HG03159 (cell line): ENCODE measurements at regions not wholly inside any gene's neighbourhood (a gene's known extent, or its start where the extent isn't known, plus 50 kb on each side); places are given as distances from the start of the nearest gene placed in this dataset.
"Not testable (repeated sequence)": the region's sequence is repeated elsewhere in the genome, so short reads cannot be mapped to it uniquely, and the experiment has no call there.

ENCODE experiments used
- ATAC-seq: cut with Tn5 transposase; IDR thresholded peaks from one replicate; pipeline ENCODE4 v1.9.1; 2021; ENCODE audit warnings: mild to moderate bottlenecking, moderate library complexity; ENCODE audit not compliant: unreplicated experiment

GRCh38 chr1:189708674-189709073 lies 769.0 kb downstream of the BRINP3 start:
- ATAC-seq, result no peak

DNA sequence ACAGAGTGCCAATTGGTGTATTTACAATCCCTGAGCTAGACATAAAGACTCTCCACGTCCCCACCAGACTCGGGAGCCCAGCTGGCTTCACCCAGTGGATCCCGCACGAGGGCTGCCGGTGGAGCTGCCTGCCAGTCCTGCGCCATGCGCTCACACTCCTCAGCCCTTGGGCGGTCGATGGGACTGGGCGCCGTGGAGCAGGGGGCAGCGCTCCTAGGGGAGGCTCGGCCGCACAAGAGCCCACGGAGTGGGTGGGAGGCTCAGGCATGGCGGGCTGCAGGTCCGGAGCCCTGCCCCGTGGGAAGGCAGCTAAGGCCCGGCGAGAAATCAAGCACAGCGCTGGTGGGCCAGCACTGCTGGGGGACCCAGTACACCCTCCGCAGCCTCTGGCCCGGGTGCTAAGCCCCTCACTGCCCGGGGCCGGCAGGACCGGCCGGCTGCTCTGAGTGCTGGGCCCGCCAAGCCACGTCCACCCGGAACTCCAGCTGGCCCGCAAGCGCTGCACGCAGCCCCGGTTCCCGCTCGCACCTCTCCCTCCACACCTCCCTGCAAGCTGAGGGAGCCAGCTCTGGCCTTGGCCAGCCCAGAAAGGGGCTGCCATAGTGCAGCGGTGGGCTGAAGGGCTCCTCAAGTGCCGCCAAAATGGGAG lies 759.4 kb downstream of the BRINP3 start:
- ATAC-seq, result not testable (repeated sequence)

GRCh38 chr1:189726806-189727205 lies 750.9 kb downstream of the BRINP3 start:
- no peak for ATAC-seq

DNA sequence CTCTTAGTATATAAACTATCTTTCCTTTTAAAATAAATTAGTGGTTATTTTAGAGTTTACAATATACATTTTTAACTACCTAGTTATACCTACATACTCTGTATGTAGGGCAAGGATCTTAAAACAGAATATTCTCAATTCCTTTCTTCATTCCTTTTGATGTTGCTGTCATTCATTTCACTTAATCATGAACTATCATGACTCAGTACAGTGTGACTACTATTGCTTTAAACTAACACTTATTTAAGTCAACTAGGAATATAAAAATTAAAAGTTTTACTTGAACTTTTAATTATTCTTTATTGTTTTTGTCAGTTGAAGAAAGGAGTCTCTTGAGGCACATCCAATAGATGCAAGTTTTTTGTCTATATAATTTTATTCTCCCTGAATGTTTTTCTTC lies 726.4 kb downstream of the BRINP3 start:
- no peak for ATAC-seq

- ATAC-seq, result no peak
Measured at GRCh38 chr1:189752461-189752995, 725.1 kb downstream of the BRINP3 start.

DNA sequence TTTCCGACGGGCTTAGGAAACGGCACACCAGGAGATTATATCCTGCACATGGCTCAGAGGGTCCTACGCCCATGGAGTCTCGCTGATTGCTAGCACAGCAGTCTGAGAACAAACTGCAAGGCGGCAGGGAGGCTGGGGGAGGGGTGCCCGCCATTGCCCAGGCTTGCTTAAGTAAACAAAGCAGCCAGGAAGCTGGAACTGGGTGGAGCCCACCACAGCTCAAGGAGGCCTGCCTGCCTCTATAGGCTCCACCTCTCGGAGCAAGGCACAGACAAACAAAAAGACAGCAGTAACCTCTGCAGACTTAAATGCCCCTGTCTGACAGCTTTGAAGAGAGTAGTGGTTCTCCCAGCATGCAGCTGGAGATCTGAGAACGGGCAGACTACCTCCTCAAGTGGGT lies 722.6 kb downstream of the BRINP3 start:
- not testable (repeated sequence) for ATAC-seq

- ATAC-seq, result no peak
Measured at GRCh38 chr1:189764391-189765320, 713.0 kb downstream of the BRINP3 start.

GRCh38 chr1:189769448-189769847 lies 708.2 kb downstream of the BRINP3 start:
- no peak for ATAC-seq

- ATAC-seq, result no peak
Measured at GRCh38 chr1:189774721-189775287, 702.9 kb downstream of the BRINP3 start.

DNA sequence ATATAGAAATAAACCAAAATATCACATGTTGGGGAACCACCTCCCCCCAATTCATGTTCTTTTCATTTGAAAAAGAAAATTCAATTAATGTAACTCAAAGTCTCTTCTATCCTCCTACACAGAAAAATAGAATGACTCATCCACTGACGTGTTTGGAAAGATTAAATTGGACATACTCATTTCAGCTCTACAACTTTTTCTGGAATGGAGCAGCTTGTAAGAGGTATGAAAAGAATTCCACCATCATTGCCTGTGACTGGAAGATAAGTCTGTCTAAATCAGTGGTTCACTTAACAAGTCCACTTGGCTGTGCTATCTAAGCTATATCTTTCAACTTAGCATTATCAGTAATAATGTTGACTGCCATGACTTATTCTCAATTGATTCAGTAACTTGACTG lies 702.3 kb downstream of the BRINP3 start:
- no peak for ATAC-seq

DNA sequence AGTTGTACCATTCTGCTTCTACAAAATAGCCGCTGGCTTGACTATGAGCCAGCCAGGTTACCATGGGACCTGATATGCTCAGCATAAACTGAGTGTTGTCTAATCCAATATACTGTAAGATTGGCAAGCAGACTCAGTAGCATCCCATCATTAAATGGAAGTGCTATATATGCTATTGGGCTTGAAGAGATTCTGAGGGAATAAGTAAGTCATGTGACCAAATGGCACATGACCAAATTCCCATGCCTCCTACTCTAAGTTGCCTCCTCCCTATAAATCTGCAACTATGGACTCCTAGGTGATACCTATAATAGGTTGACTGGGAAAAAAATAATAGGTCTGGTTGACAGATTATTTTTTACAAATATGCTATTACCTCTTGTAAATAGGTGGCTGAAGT lies 698.6 kb downstream of the BRINP3 start:
- ATAC-seq, result no peak

- ATAC-seq, result no peak
Measured at GRCh38 chr1:189782295-189782694, 695.4 kb downstream of the BRINP3 start.

GRCh38 chr1:189783456-189783855 lies 694.2 kb downstream of the BRINP3 start:
- ATAC-seq, result no peak

DNA sequence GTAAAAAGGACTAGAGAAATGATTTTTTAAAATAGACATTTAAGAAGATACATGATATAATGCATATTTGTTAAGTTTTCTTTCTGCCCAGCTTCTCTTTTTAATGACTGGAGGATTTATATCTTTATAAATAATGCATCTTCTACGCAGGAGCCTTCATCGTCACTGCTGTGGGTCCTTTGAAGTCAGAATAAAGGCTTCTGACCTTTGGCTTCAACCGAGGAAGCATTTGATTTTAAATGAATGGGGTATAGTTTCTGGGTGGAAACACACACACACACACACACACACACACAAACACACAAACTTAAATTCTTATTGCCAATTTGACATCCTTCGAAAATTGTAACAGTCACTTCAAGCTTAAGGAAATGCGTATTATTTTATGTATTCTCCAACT lies 690.9 kb downstream of the BRINP3 start:
- no peak for ATAC-seq

DNA sequence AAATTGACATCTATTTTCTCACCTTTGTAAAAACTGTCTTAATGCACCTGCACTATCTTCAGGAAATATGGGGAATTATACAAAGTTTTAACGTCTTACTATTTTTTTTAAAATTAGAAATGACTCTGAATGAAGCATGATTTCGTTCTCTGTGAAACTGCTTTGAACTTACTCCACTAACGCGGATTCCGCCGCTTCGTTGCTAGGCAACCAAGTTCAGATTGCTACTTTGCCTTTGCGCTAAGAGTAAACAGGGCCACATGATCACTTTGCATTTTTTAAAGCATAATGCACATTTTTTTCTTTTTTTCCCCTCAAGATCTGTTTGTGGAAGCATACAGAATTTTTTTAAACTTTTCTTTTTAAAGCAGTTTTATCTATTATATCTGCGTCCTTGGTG lies 690.5 kb downstream of the BRINP3 start:
- ATAC-seq, result no peak

DNA sequence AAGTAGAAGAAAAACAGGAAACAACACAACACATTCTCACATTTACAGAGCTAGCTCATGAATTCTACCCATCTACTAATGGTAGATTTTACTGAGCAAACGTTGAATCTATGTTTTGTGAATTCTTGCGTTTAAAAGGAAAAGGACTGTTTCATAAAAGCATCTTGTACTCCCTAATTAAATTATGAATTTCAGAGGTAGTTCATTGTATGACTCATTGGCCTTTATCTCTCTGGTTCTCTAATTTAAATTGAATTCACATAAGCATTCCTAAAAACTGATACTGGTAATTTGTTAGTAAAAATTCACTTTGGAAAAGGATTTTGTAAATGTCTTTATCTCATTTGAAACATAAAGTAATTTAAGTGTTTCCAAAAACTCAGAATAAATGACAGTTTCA lies 687.3 kb downstream of the BRINP3 start:
- no peak for ATAC-seq

DNA sequence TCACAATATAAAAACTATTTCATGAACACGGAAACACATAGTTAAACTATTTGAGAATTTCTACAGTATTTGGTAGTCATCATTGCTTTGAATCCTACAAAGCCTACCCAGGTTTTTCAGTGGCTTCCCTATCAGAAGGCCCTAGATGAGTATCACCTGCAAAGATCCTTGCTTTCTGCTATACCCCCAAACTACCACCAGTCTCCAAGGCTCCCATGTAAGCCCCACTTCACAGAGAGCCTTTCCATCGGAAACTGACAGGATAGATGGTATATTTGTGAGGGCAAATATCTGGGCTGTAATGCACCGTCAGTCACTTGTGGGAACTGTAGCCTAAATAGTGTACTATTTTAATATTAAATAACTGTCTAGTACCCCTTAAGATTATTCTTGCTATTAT lies 674.3 kb downstream of the BRINP3 start:
- ATAC-seq, result no peak

DNA sequence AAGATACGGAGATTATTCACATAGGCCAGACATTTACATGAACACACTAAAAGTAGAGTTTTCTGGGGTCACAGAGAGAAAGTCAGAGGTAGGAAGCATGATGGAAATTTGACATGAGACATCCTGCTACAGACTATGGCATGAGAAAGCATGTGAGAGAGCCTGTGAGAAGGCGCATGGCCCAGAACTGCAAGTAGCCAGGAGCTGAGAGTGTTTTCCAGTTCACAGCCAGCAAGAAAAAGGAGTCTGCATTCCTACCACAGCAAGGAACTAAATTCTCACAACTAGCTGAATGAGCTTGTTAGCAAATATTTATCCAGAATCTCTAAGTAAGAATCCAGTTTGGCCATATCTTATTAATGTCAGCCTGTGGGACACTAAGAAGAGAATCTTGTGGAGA lies 673.3 kb downstream of the BRINP3 start:
- no peak for ATAC-seq

- ATAC-seq, result no peak
Measured at GRCh38 chr1:189805735-189806134, 671.9 kb downstream of the BRINP3 start.

DNA sequence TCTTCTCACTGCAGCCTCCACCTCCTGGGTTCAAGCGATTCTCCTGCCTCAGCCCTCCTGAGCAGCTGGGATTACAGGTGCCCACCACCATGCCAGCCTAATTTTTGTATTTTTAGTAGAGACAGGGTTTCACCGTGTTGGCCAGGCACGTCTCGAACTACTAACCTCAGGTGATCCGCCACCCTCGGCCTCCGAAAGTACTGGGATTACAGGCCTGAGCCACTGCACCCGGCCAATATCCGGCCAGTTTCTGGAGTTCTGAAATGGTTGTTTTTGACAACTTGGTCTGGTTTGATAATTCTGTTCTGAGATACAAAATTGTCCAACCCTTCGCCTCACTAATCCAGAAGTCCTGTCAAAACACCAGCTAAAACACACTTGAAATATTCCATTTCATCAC lies 667.0 kb downstream of the BRINP3 start:
- not testable (repeated sequence) for ATAC-seq

GRCh38 chr1:189811960-189812359 lies 665.7 kb downstream of the BRINP3 start:
- no peak for ATAC-seq

GRCh38 chr1:189816558-189816957 lies 661.1 kb downstream of the BRINP3 start:
- ATAC-seq, result no peak
